ENCODE measurements at regions not wholly inside any gene's neighbourhood (a gene's known extent, or its start where the extent isn't known, plus 50 kb on each side); places are given as distances from the start of the nearest gene placed in this dataset.
"Not testable (repeated sequence)": the region's sequence is repeated elsewhere in the genome, so short reads cannot be mapped to it uniquely, and the experiment has no call there.

GRCh38 chr4:38383646-38384121 lies 280.3 kb upstream of the KLF3 start:
- TF ChIP-seq CTCF (IDR thresholded peaks at IDR 0.05; ENCODE audit: low read depth, low read length) = no peak
- DNase-seq (ENCODE audit: low read depth in 2 of 2) = no peak

GRCh38 chr4:38385093-38386004 lies 278.6 kb upstream of the KLF3 start:
- H3K4me3 ChIP-seq (replicated peaks in 1 of 2; ENCODE audit: low read depth in 2 of 2, low read length in 2 of 2) = no peak overlapping the region
- no peak for DNase-seq (ENCODE audit: low read depth in 2 of 2)
- no peak for TF ChIP-seq CTCF (IDR thresholded peaks at IDR 0.05; ENCODE audit: low read depth, low read length)

More at GRCh38 chr4:38383646-38384121, 280.3 kb upstream of the KLF3 start:
- no peak overlapping the region for H3K4me3 ChIP-seq (replicated peaks in 1 of 2; ENCODE audit: low read depth in 2 of 2, low read length in 2 of 2)

GRCh38 chr4:38386005-38386551 lies 277.9 kb upstream of the KLF3 start:
- DNase-seq (ENCODE audit: low read depth in 2 of 2) = no peak
- H3K4me3 ChIP-seq (replicated peaks in 1 of 2; ENCODE audit: low read depth in 2 of 2, low read length in 2 of 2) = no peak overlapping the region
- TF ChIP-seq CTCF (IDR thresholded peaks at IDR 0.05; ENCODE audit: low read depth, low read length) = no peak

GRCh38 chr4:38386654-38387188 lies 277.3 kb upstream of the KLF3 start:
- TF ChIP-seq CTCF (IDR thresholded peaks at IDR 0.05; ENCODE audit: low read depth, low read length) = no peak
- no peak overlapping the region for H3K4me3 ChIP-seq (replicated peaks in 1 of 2; ENCODE audit: low read depth in 2 of 2, low read length in 2 of 2)
- DNase-seq (ENCODE audit: low read depth in 2 of 2) = no peak

- no peak overlapping the region for H3K4me3 ChIP-seq (replicated peaks in 1 of 2; ENCODE audit: low read depth in 2 of 2, low read length in 2 of 2)
- DNase-seq (ENCODE audit: low read depth in 2 of 2) = peak; percentile 13 to 97
- TF ChIP-seq CTCF (IDR thresholded peaks at IDR 0.05; ENCODE audit: low read depth, low read length) = no peak
Observed at GRCh38 chr4:38387348-38387747, 276.7 kb upstream of the KLF3 start.

- DNase-seq (ENCODE audit: low read depth in 2 of 2) = peak in 1 of 2 donors; percentile 32
- no peak for TF ChIP-seq CTCF (IDR thresholded peaks at IDR 0.05; ENCODE audit: low read depth, low read length)
- no peak overlapping the region for H3K4me3 ChIP-seq (replicated peaks in 1 of 2; ENCODE audit: low read depth in 2 of 2, low read length in 2 of 2)
Observed at GRCh38 chr4:38387819-38388218, 276.2 kb upstream of the KLF3 start.

GRCh38 chr4:38388907-38389306 lies 275.1 kb upstream of the KLF3 start:
- not testable (repeated sequence) for H3K4me3 ChIP-seq (replicated peaks in 1 of 2; ENCODE audit: low read depth in 2 of 2, low read length in 2 of 2); DNase-seq (ENCODE audit: low read depth in 2 of 2)

Measured in cardiac fibroblast (primary cell).